ENCODE measurements at regions not wholly inside any gene's neighbourhood (a gene's known extent, or its start where the extent isn't known, plus 50 kb on each side); places are given as distances from the start of the nearest gene placed in this dataset.
A peak's percentile ranks its signal among the peaks of the same experiment; 100 is the strongest.

GRCh38 chr7:52928591-52928990, 106.8 kb upstream of the POM121L12 start (continued):
- TF ChIP-seq SP2 (IDR thresholded peaks at IDR 0.05; ENCODE audit: low read length): no peak

- FAIRE-seq: no peak
- Histone ChIP-seq H3K27me3 (replicated peaks in 1 of 4; ENCODE audit: control insufficient read depth in 3 of 4, extremely low read depth in 1 of 4, insufficient read depth in 3 of 4, low read length in 3 of 4) (no peaks in the 10 kb centered on the region), H3K27ac (ENCODE audit: low read depth, low read length) (no peak overlapping the region), H2BK5ac (ENCODE audit: low read depth, low read length) (no peak overlapping the region), H2BK20ac (ENCODE audit: low read length) (no peak overlapping the region), H4K91ac (replicated peaks; ENCODE audit: insufficient read length, low read length) (no peak overlapping the region), H2BK120ac (replicated peaks; ENCODE audit: low read depth, low read length) (no peak overlapping the region), H2AK5ac (ENCODE audit: low read depth, low read length) (no peak overlapping the region), H3K18ac (ENCODE audit: extremely low read depth, low read length) (no peak overlapping the region), H3K4me2 (ENCODE audit: insufficient read depth in 1 of 2, low read depth in 2 of 2, low read length in 2 of 2) (no peak overlapping the region), H2BK12ac (ENCODE audit: low read depth, low read length) (no peak overlapping the region), H3K9ac (replicated peaks in 1 of 4; ENCODE audit: extremely low read depth in 1 of 4, low read depth in 3 of 4, low read length in 3 of 4) (no peak overlapping the region), H4K8ac (ENCODE audit: extremely low read depth, insufficient read depth, low read length) (no peak overlapping the region), H3K79me2 (ENCODE audit: control insufficient read depth in 1 of 2, insufficient read depth in 2 of 2, low read length in 2 of 2) (no peaks in the 10 kb centered on the region), H2AFZ (ENCODE audit: low read length) (no peak overlapping the region), H3K36me3 (ENCODE audit: control insufficient read depth in 2 of 4, insufficient read depth in 4 of 4, low read length in 3 of 4) (no peaks in the 10 kb centered on the region), H4K20me1 (replicated peaks in 1 of 2; ENCODE audit: control insufficient read depth in 1 of 2, insufficient read depth in 2 of 2, low read length in 2 of 2) (no peaks in the 10 kb centered on the region), H3K23me2 (ENCODE audit: low read depth, low read length) (no peaks in the 10 kb centered on the region), H4K5ac (ENCODE audit: insufficient read length, low read depth, low read length) (no peak overlapping the region), H3K79me1 (ENCODE audit: low read depth, low read length) (no peaks in the 10 kb centered on the region), H3K56ac (replicated peaks; ENCODE audit: insufficient read length, low read depth, low read length) (no peak overlapping the region), H3K4ac (replicated peaks; ENCODE audit: insufficient read length, low read depth, low read length) (no peak overlapping the region), H3K9me3 (ENCODE audit: insufficient read depth in 2 of 2, low read depth in 1 of 2, low read length in 1 of 2) (no peaks in the 10 kb centered on the region; a peak in 1 of 4 replicates), H3K4me3 (ENCODE audit: extremely low read depth in 1 of 4, insufficient read depth in 2 of 4, low read depth in 3 of 4, low read length in 4 of 4) (no peak overlapping the region), H3K4me1 (replicated peaks in 1 of 4; ENCODE audit: control insufficient read depth in 3 of 4, insufficient read depth in 4 of 4, low read length in 3 of 4) (no peaks in the 10 kb centered on the region), H3K23ac (ENCODE audit: insufficient read length) (no peak overlapping the region), H3K14ac (ENCODE audit: insufficient read length) (no peak overlapping the region), H2BK15ac (ENCODE audit: low read length) (no peak overlapping the region)
- peak in 1 of 2 experiments; percentile 2 for DNase-seq (ENCODE audit: low read depth in 1 of 2, low spot score in 2 of 2)
- 93% methylated on average over 5 of the region's 5 CpGs; no CpG with 5 or more reads in 1 of the 2 experiments for WGBS, 2 experiments (ENCODE audit: extremely low coverage in 1 of 2, insufficient coverage in 1 of 2, insufficient read length in 1 of 2, insufficient replicate concordance in 2 of 2, low coverage in 1 of 2, low lambda C conversion rate in 2 of 2, missing lambda C conversion rate in 1 of 2)
- ChIA-PET CTCF (ENCODE audit: partially characterized antibody) (interaction anchor here (0.9 to 1.1 kb wide), 3 partner anchors 32 to 232 kb away, joined by 3 read pairs; no protein-coding TSS in a partner anchor), POLR2A (ENCODE audit: partially characterized antibody) (no interaction called here)
- TF ChIP-seq ATF3 (IDR thresholded peaks at IDR 0.05; ENCODE audit: insufficient read depth, low read depth, low read length) (no peak), CHD2 (IDR thresholded peaks at IDR 0.05; ENCODE audit: low read length) (no peak), E2F6 (IDR thresholded peaks at IDR 0.05) (no peak), RBBP5 (IDR thresholded peaks at IDR 0.05; ENCODE audit: borderline replicate concordance, low read depth, low read length) (no peak), TAF1 (IDR thresholded peaks at IDR 0.05; ENCODE audit: low read depth, low read length) (no peak), HDAC2 (IDR thresholded peaks at IDR 0.05; ENCODE audit: borderline replicate concordance in 1 of 2, low read depth in 2 of 2, low read length in 2 of 2) (no peak), GABPA (IDR thresholded peaks at IDR 0.05; ENCODE audit: borderline replicate concordance, insufficient read depth, low read length) (no peak), BCL11A (IDR thresholded peaks at IDR 0.05; ENCODE audit: low read depth in 2 of 2, low read length in 2 of 2) (no peak), TCF12 (IDR thresholded peaks at IDR 0.05; ENCODE audit: low read depth, low read length) (no peak)
These were observed 110.1 kb upstream of the POM121L12 start for GRCh38 chr7:52925332-52925731.

Measured in H1 (cell line).